ENCODE measurements at regions not wholly inside any gene's neighbourhood (a gene's known extent, or its start where the extent isn't known, plus 50 kb on each side); places are given as distances from the start of the nearest gene placed in this dataset.

- Histone ChIP-seq H3K4me1 (ENCODE audit: insufficient read depth) (peaks cover 2% of the 10 kb centered on the region), H3K9me3 (no peaks in the 10 kb centered on the region), H3K27ac (no peak overlapping the region), H3K36me3 (no peaks in the 10 kb centered on the region), H3K4me3 (no peak overlapping the region), H3K27me3 (peaks cover 3% of the 10 kb centered on the region)
- no peak for DNase-seq
- TF ChIP-seq EP300 (IDR thresholded peaks at IDR 0.05) = no peak
- TF ChIP-seq, protein P1, sequence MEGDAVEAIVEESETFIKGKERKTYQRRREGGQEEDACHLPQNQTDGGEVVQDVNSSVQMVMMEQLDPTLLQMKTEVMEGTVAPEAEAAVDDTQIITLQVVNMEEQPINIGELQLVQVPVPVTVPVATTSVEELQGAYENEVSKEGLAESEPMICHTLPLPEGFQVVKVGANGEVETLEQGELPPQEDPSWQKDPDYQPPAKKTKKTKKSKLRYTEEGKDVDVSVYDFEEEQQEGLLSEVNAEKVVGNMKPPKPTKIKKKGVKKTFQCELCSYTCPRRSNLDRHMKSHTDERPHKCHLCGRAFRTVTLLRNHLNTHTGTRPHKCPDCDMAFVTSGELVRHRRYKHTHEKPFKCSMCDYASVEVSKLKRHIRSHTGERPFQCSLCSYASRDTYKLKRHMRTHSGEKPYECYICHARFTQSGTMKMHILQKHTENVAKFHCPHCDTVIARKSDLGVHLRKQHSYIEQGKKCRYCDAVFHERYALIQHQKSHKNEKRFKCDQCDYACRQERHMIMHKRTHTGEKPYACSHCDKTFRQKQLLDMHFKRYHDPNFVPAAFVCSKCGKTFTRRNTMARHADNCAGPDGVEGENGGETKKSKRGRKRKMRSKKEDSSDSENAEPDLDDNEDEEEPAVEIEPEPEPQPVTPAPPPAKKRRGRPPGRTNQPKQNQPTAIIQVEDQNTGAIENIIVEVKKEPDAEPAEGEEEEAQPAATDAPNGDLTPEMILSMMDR (IDR thresholded peaks at IDR 0.05) = no peak
- intact Hi-C loops (cut with DNase I) = no loop called here
- WGBS, 3 donors = 85 to 94% (median 90%) methylated on average over 2 of the region's 2 CpGs
These were observed 200.2 kb upstream of the TMEM196 start for GRCh38 chr7:19973581-19973980.

DNA sequence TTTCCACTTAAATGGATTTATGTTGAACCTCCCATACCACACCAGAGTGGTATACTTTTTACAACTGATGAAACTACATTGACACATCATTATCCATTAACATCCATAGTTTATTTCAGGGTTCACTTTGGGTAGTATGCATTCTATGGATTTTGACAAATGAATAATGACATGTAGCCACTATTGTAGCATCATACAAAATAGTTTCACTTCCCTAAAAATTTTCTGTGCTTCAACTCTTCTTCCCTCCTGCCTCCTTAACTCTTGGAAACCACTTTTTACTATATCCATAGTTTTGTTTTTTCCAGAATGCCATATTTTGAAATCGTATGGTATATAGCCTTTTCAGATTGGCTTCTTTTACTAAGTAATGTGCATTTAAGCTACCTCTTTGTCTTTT lies 199.5 kb upstream of the TMEM196 start:
- Histone ChIP-seq H3K27ac (no peak overlapping the region), H3K4me3 (no peak overlapping the region), H3K27me3 (peaks cover 3% of the 10 kb centered on the region), H3K4me1 (ENCODE audit: insufficient read depth) (peaks cover 2% of the 10 kb centered on the region), H3K36me3 (no peaks in the 10 kb centered on the region), H3K9me3 (no peaks in the 10 kb centered on the region)
- TF ChIP-seq POLR2A (IDR thresholded peaks at IDR 0.05) (no peak), EP300 (IDR thresholded peaks at IDR 0.05) (no peak)
- TF ChIP-seq, protein P1 (IDR thresholded peaks at IDR 0.05) = no peak
- DNase-seq = no peak
- WGBS, 3 donors = 79 to 86% (median 86%) methylated on average over 1 of the region's 1 CpG
- intact Hi-C loops (cut with DNase I) = no loop called here

- intact Hi-C loops (cut with DNase I) = no loop called here
- H3K27ac ChIP-seq = no peak overlapping the region
- WGBS, 3 donors = 59 to 69% (median 60%) methylated on average over 2 of the region's 2 CpGs
These were observed 198.5 kb upstream of the TMEM196 start for GRCh38 chr7:19971956-19972355.

DNA sequence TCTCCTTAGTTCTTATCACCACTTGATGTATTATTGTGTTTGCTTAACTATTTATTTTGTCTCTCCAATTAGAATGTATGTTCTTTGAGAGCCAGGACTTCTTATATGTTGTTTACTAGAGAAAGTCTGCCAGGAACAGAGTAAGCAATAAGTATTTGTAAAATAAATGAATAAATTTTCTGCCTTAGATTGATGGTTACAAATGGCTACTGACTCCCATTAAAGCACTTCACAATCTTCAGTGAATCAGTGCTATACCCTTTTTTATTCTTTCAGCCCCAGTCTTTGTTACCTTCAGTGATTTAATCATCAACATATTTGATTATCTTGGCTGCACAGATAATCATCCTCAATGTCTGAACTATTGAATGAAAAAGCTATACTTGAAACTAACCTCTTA lies 197.1 kb upstream of the TMEM196 start:
- peaks cover 3% of the 10 kb centered on the region for H3K27me3 ChIP-seq
- peaks cover 2% of the 10 kb centered on the region for H3K4me1 ChIP-seq (ENCODE audit: insufficient read depth)
- TF ChIP-seq EP300 (IDR thresholded peaks at IDR 0.05) (no peak), POLR2A (IDR thresholded peaks at IDR 0.05) (no peak)
- TF ChIP-seq, protein P1 (IDR thresholded peaks at IDR 0.05) = no peak
- H3K36me3 ChIP-seq = no peaks in the 10 kb centered on the region
- DNase-seq = no peak
- H3K27ac ChIP-seq = no peak overlapping the region
- H3K9me3 ChIP-seq = no peaks in the 10 kb centered on the region
- H3K4me3 ChIP-seq = no peak overlapping the region
- intact Hi-C loops (cut with DNase I) = no loop called here

More at GRCh38 chr7:19971956-19972355, 198.5 kb upstream of the TMEM196 start:
- Histone ChIP-seq H3K9me3 (no peaks in the 10 kb centered on the region), H3K36me3 (no peaks in the 10 kb centered on the region), H3K4me1 (ENCODE audit: insufficient read depth) (peaks cover 2% of the 10 kb centered on the region), H3K4me3 (no peak overlapping the region), H3K27me3 (peaks cover 3% of the 10 kb centered on the region)
- TF ChIP-seq, protein P1 (IDR thresholded peaks at IDR 0.05) = no peak
- TF ChIP-seq EP300 (IDR thresholded peaks at IDR 0.05) (no peak), POLR2A (IDR thresholded peaks at IDR 0.05) (no peak)
- no peak for DNase-seq

Data from ovary (tissue), 7 donors.